ENCODE measurements at regions not wholly inside any gene's neighbourhood (a gene's known extent, or its start where the extent isn't known, plus 50 kb on each side); places are given as distances from the start of the nearest gene placed in this dataset.

DNA sequence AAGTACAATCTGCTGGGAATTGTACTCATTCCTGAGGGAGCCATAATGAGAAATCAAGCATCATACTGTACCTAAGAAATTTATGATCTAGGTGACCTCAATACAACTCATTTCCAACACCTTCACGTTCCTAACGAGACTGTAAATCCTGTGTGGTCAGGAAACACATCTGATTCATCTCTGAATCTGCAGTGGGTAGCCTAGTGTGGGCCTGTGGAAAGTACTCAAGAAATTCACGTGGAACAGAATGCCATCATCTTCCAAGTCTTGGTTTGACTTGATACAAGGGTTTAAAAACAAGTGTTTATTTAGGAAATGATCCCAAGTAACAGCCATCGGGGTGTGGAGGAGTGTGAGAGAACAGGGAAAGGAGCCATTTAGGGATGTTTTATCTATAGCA, 568.9 kb downstream of the EDEM1 start:
- H3K27me3 Mint-ChIP-seq (ENCODE audit: low read depth in 3 of 3) = no peaks in the 10 kb centered on the region
- Histone ChIP-seq H3K79me2 (ENCODE audit: insufficient read depth, low read length) (no peaks in the 10 kb centered on the region), H3K4me3 (replicated peaks in 1 of 3; ENCODE audit: low read depth in 2 of 3, low read length in 3 of 3) (no peak overlapping the region), H3K4me1 (ENCODE audit: control insufficient read depth in 1 of 2, insufficient read depth in 2 of 2, low read length in 2 of 2) (peaks cover 11 to 18% of the 10 kb centered on the region in 2 donors), H3K9ac (ENCODE audit: insufficient read depth, low read length, poor library complexity, severe bottlenecking) (no peak overlapping the region), H3K4me2 (replicated peaks; ENCODE audit: extremely low read depth, low read length, poor library complexity, severe bottlenecking) (no peak overlapping the region), H3K27me3 (ENCODE audit: control insufficient read depth in 2 of 2, insufficient read depth in 2 of 2, low read length in 2 of 2) (no peaks in the 10 kb centered on the region), H4K20me1 (ENCODE audit: insufficient read depth, low read length) (no peaks in the 10 kb centered on the region), H3K36me3 (replicated peaks in 1 of 2; ENCODE audit: control insufficient read depth in 1 of 2, insufficient read depth in 2 of 2, low read length in 2 of 2) (no peaks in the 10 kb centered on the region), H3K27ac (ENCODE audit: low read depth in 1 of 2, low read length in 2 of 2) (no peak overlapping the region), H2AFZ (ENCODE audit: insufficient read depth, low read depth, low read length, poor library complexity, severe bottlenecking) (no peak overlapping the region), H3K9me3 (replicated peaks in 1 of 2; ENCODE audit: control insufficient read depth in 1 of 2, insufficient read depth in 1 of 2, low read length in 2 of 2) (no peaks in the 10 kb centered on the region)
- no peak for DNase-seq
- H3K4me1 Mint-ChIP-seq = peaks cover 37% of the 10 kb centered on the region
- 78% methylated on average over 1 of the region's 4 CpGs for WGBS (ENCODE audit: insufficient coverage)
- H3K36me3 Mint-ChIP-seq = no peaks in the 10 kb centered on the region
- peaks cover 0 to 2% (median 0%) of the 10 kb centered on the region in 7 donors for H3K9me3 Mint-ChIP-seq
- TF ChIP-seq, protein P1, sequence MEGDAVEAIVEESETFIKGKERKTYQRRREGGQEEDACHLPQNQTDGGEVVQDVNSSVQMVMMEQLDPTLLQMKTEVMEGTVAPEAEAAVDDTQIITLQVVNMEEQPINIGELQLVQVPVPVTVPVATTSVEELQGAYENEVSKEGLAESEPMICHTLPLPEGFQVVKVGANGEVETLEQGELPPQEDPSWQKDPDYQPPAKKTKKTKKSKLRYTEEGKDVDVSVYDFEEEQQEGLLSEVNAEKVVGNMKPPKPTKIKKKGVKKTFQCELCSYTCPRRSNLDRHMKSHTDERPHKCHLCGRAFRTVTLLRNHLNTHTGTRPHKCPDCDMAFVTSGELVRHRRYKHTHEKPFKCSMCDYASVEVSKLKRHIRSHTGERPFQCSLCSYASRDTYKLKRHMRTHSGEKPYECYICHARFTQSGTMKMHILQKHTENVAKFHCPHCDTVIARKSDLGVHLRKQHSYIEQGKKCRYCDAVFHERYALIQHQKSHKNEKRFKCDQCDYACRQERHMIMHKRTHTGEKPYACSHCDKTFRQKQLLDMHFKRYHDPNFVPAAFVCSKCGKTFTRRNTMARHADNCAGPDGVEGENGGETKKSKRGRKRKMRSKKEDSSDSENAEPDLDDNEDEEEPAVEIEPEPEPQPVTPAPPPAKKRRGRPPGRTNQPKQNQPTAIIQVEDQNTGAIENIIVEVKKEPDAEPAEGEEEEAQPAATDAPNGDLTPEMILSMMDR (IDR thresholded peaks at IDR 0.05) = no peak
- no peak overlapping the region for H3K27ac Mint-ChIP-seq
- intact Hi-C loops (cut with micrococcal nuclease) = no loop called here
- H3K4me3 Mint-ChIP-seq = no peak overlapping the region

DNA sequence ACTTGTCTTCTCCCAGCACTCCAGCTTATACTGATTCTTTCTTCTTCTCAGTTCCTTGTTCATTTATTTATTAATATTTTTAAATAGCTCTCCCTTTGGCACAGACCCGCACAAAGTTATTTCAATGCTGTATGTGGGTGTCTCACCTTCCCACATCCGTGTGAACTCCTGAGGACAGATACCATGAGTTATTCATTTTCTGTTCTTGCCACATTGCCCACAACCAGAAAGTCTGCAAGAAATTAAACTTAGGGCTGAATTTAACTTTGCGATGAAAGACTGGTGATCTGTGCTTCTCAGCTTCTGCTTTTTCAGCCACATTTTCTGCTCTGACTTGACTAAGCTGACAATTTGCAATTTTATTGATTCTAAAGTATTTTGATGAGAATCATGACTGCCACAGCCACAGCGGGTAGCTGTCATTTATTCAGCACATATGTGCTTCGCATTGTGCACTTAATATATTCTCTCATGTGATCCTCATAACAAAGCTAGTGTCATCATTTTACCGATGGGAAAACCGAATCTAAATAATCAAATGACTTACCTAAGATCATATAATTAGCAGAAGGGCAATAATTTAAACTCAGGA, 569.8 kb downstream of the EDEM1 start:
- no peak for DNase-seq
- Histone ChIP-seq H4K20me1 (ENCODE audit: insufficient read depth, low read length) (no peaks in the 10 kb centered on the region), H2AFZ (ENCODE audit: insufficient read depth, low read depth, low read length, poor library complexity, severe bottlenecking) (no peak overlapping the region), H3K79me2 (ENCODE audit: insufficient read depth, low read length) (no peaks in the 10 kb centered on the region), H3K36me3 (replicated peaks in 1 of 2; ENCODE audit: control insufficient read depth in 1 of 2, insufficient read depth in 2 of 2, low read length in 2 of 2) (no peaks in the 10 kb centered on the region), H3K4me2 (replicated peaks; ENCODE audit: extremely low read depth, low read length, poor library complexity, severe bottlenecking) (no peak overlapping the region), H3K4me1 (ENCODE audit: control insufficient read depth in 1 of 2, insufficient read depth in 2 of 2, low read length in 2 of 2) (peaks cover 11 to 18% of the 10 kb centered on the region in 2 donors), H3K9ac (ENCODE audit: insufficient read depth, low read length, poor library complexity, severe bottlenecking) (no peak overlapping the region), H3K4me3 (replicated peaks in 1 of 3; ENCODE audit: low read depth in 2 of 3, low read length in 3 of 3) (no peak overlapping the region), H3K27ac (ENCODE audit: low read depth in 1 of 2, low read length in 2 of 2) (no peak overlapping the region), H3K9me3 (replicated peaks in 1 of 2; ENCODE audit: control insufficient read depth in 1 of 2, insufficient read depth in 1 of 2, low read length in 2 of 2) (no peaks in the 10 kb centered on the region), H3K27me3 (ENCODE audit: control insufficient read depth in 2 of 2, insufficient read depth in 2 of 2, low read length in 2 of 2) (no peaks in the 10 kb centered on the region)
- H3K4me1 Mint-ChIP-seq = peaks cover 37% of the 10 kb centered on the region
- no peaks in the 10 kb centered on the region for H3K36me3 Mint-ChIP-seq
- H3K27ac Mint-ChIP-seq = no peak overlapping the region
- WGBS (ENCODE audit: insufficient coverage) = 44% methylated on average over 3 of the region's 7 CpGs
- TF ChIP-seq, protein P1 (IDR thresholded peaks at IDR 0.05) = no peak
- H3K4me3 Mint-ChIP-seq = no peak overlapping the region
- intact Hi-C loops (cut with micrococcal nuclease) = no loop called here
- no peaks in the 10 kb centered on the region for H3K27me3 Mint-ChIP-seq (ENCODE audit: low read depth in 3 of 3)
- H3K9me3 Mint-ChIP-seq = no peaks in the 10 kb centered on the region
